NCI-H345 treated with DMSO at 0.1 percent for 48 hours (cell line): ENCODE measurements at regions not wholly inside any gene's neighbourhood (a gene's known extent, or its start where the extent isn't known, plus 50 kb on each side); places are given as distances from the start of the nearest gene placed in this dataset.

Source experiments
- DNase-seq: peaks from one replicate; lab custom pipeline; 2025; ENCODE audit not compliant: unreplicated experiment; lab: John Stamatoyannopoulos, UW

DNA sequence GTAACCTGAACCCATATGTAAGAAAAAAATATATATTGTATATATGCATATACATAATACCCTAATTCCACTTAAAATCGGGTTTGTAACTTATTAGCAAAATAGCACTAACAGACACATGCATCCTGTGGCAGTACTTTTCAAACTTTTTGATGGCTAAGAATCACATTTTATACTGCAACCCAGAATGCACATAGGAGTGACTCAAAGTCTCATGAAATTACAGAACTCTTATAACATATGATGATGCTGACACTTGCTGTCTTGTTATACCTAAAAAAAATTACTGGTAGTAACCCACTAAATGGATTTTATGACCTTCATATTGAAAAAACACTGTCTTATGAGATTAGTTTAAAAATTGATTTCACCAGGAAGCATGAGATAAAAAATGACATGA is 152.4 kb upstream of the FRMD4B start:
- no peak for DNase-seq

DNA sequence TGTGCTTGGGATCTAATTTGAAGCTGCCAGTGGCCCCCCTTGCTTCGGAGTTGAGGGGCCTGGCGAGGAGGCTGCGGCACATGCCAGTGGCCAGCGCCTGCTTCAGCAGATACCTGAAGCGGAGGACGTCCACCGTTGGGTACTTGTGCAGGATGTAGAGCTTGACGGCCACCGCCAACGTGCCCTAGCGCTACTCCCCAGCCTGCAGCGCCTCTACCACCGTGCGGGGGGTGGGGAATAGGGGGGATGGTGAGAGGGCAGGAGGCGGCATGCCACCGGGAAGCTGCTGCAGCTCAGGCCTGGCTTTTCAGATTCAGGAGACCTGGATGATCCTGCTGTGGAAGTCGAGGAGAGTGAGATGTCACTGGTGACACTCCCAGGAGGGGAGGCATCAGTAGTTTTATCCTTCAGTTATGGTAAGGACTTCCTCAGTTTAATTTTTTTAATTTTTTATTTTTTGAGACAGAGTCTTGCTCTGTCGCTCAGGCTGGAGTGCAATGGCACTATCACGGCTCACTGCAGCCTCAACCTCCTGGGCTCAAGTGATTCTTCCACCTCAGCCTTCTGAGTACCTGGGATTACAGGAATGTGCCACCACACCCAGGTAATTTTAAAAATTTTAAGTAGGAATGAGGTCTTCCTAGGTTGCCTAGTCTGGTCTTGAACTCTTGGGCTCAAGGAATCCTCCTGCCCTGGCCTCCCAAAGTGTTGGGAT is 150.6 kb upstream of the FRMD4B start:
- no peak for DNase-seq

DNA sequence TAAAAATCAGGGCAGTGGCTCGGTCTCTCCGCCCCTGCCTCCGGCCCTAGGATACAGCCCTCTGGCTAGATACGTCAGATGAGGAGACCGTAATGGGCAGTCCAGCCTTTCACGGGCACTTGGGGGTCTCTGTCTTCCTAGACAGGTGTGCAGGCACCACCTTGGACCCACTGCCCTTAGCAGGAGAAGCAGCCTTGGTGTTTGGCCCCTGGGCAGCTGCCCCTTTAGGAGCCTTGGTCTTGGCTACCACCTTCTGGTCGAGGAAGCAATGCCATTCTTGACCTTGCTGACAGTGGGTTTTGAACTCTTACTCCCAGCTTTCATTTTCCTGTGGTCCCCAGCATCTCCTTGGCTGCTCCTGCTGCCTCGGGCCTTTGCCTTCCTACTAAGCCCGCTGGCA is 149.7 kb upstream of the FRMD4B start:
- DNase-seq, result no peak

DNA sequence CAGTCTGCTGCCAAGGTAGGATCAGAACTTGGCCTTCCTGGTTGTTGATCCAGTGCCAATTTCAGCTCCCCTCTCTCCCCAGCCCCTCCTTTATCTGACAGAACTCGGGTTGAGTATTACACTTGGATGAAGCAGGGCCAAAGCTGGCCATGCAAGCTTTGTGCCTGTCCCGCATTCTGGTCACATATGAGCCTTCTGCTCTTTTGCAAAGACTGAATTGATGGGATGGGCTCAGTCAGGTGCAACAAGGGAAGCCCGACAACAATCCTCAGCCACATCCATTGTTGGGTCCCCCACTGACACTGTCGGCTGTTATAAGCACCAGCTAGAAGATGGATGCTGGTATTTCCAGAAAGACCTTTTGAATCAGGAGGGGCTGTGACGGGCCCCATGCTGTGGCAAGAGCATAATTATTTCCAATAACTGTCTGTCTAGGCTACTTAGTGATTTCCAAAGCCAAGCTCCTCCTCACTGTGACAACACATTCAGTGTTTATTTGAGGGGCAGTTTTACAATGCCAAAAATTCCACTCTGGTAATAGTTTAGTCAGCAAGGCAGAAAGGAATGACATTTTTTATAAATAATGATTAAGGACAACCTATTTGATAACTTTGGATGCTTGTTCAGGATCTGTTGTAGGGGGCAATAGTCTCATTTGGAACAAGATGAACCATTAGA is 146.8 kb upstream of the FRMD4B start:
- DNase-seq, result no peak

DNA sequence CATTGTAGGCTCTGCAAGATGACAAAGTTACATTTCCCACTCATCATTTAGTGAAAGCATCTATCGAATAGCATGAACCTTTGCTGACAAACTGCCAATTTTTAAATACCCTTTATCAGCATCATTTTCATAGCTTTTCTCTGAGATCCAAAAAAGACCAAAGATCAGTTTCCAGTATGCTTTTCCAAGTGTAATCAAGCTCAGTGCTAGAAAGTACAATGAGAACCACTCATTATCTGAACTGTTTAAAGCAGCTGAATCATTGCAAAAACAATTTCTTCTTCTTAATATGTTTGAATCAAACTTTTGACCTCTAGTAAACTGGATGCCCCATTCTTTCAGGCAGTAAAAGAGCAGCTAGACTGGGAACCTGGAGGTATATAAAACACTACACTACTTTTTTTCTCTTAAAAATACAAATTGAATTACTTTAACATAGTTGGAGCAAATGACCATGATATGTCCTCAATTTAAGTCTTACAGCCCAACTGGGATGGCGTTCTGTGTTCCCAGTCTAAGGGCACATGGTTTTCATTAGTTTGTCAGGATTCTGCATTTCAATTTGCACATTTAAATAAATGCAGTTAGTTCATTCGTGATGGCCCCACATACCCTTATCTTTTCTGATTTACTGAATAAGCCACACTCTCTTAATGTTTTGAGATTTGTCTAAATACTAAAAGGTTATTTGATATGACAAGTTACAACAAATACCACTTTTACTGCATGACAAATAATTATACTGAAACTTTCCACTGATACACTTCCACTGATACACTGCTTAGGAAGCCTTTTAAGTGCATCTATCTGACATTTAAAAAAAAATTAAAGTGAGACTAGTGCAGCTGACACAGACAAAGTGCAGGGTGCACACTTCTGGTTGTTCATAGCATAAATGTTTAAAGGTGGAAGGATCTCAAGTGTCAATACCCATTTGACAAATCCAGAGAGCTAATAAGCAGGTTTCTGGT is 146.0 kb upstream of the FRMD4B start:
- DNase-seq, result no peak

DNA sequence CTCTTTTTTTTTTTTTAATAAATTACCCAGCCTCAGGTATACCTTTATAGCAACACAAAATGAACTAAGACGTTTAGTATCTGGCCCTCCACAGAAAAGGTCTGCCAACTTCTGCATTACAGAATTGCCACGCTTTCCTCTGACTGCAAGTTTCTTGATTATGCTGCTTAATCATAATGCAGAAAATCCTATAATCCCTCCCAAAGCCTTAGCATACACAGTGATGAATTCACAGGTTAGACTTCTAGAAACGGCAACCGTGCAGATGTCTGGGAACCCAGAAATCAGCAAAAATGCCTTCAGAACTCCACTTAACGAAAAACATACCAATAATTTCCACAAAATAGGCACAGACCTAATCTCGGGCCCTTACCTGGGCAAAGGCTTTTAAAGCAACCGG is 144.7 kb upstream of the FRMD4B start:
- no peak for DNase-seq

DNA sequence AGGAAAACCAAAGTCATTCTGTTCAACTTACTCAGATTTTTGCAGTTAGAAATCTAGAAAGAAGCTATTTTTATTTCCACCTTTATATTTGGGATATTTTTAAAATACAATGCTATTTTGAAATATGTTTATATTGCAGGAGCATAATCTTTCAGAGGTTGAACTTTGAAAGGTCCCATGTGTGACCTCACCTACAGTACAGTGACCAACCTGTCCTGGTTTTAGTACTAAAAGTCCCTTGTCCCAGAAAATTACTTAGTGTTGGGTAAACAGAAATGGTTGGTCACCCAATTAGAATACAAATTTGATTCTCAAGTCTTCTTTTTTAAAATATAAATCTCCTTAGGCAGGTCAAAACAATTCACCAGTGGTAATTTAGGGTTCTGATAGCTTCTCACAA is 141.6 kb upstream of the FRMD4B start:
- DNase-seq, result no peak

DNA sequence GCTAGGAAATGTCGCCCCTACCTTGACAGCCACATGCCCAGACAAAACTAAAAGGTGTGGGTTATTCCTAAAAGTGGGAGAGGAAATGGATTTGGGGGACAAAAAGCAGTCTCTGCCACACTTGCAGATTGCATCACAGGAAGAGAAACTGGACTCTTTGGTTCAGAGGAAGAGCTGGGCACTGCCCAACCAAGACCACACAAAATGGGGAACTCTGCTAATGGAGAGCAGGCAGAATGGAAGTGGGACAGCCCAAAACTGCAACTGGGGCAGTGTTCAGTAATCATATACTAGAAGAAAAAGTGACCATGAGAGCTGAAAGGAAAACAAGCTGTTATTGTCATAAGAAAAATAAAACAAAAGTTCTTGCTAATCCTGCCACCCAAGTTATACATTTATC is 138.9 kb upstream of the FRMD4B start:
- no peak for DNase-seq

DNA sequence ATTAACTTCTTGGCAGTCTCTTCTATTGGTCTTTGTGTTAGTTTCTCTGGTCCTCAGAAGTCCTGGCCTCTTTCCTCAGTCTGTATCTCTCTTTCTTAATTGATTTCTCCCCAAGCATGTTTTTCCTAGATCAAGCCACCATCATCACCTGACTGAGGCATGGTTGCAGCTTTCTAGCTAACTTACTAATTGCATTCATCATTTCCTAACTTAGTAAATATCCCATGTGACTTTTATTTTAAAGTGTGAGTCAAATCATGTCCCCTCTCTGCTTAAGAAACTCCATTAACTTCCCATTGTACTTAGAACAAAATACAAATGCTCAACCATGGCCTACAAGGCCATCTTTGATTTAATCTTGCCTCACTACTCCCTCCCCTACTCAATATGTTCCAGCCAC is 135.4 kb upstream of the FRMD4B start:
- no peak for DNase-seq

DNA sequence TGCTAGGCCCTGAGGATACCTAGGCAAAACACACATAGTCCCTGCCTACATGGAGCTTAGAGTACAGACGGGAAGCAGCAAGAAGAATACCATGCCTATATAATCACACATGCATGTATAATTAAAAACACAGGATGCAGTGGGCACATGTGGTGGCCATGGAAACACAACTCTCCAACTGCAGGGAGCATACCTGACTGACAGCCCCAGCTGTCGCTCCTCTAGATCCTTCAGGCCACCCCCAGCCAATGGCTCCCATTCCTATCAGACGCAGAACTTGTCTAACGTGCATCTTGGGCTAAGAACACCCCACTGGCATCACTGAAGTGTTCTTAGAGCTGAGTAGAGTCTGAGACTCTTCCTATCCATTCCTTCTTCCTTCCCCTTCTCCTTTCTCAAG is 125.5 kb upstream of the FRMD4B start:
- no peak for DNase-seq

DNA sequence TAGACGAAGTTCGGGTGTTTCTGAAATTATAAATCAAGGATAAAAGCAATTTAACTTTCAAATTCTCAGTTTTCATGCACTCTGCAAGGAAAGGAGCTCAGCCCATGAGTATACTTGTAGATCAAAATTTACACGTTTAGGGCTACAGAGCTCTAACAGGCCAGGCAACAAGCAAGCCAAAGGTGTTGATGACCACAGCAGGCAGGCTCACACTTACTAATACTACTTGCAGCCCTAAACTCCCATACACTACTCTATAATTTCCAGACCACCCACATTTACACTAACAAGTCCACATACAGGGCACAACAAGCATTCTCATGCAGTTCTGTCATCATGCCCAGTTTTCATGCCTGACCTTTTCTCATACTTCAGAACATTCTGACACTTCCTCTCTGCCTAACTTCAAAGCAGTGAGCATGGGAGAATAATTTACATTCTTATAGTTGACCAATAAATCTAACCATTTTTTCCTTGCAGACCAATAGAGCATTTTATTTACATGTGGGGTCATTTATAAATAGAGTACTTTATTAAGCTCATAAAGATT is 124.7 kb upstream of the FRMD4B start:
- no peak for DNase-seq

DNA sequence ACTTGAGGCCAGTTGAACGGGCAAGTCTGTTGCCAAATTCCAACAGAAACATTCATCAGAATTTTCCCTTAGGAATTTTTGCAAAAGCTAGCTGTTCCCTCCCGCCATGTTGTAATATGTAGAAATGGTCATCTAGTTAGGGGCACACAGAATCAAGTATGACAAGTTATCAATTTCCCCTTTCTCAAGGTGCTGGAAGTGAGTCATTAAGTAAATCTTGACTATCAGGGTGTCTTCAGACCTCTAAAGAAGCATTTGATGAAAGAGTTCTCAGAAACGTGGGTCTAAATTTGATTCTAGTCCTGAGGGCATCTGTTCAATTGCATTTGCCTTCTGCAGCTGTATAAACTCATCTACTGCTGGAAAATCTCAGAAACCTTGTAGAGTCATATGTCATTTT is 123.4 kb upstream of the FRMD4B start:
- DNase-seq, result no peak

DNA sequence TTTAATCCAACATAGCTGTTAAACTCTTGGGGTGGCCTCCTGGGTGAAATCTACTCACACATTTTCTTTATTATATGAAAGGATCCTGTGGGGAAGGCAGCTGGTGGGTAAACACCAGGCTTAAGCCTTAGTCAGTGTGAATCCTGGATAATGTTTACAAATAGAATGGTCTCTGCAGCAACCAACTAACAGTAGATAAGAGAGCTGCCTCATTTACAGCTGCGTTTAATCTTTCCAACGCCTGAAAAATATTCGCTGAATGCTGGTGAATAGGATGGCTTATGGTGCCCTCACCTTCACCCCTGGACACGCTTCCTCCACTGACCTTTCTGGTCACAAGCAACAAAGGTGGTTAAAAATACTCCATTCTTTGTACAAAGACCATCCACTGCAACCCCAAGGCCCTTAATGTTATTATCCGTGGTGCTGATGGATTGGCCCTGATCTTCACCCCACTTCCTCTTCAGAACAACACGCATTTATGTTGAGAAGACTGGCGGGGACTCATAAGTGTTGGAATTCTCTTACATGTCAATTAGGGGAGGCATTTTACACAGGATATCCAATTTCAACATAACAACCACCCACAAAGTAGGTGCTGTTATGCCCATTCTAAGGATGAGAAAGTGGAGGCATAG is 120.0 kb upstream of the FRMD4B start:
- DNase-seq, result peak; percentile 29

DNA sequence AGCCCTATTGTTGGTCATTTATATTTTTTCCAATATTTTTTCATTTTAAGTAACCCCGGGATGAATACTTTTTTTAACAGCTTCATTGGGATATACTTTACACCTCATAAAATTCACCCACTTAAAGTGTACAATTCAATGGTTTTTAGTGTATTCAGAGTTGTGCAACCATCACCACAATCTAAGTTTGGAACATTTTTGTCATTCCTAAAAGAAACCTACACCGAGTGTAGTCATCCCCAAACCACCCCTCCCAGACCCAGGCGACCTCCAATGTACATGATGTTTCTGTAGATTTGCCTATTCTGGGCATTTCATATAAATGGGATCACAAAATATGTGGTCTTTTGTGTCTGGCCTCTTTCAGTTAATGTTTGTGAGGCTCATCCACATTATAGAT is 118.3 kb upstream of the FRMD4B start:
- no peak for DNase-seq

DNA sequence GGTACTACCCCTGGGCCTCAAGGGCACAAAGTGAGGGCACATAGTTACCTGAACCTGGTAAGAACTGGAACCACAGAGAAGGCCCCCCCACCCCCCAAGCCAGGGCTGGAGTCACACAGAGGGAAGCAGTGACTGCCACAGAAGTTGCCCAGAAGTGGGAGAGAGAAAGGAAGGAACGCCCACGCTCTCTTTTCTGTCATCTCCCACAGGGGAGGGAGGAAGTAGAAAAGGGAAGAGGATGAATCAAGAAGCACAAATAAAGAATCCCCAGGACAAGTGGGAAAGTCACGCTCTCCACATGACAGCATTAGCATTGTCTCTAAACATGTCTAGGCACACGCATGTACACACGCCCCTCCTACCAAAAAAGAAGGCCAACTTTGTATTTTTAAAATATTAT is 114.7 kb upstream of the FRMD4B start:
- no peak for DNase-seq

DNA sequence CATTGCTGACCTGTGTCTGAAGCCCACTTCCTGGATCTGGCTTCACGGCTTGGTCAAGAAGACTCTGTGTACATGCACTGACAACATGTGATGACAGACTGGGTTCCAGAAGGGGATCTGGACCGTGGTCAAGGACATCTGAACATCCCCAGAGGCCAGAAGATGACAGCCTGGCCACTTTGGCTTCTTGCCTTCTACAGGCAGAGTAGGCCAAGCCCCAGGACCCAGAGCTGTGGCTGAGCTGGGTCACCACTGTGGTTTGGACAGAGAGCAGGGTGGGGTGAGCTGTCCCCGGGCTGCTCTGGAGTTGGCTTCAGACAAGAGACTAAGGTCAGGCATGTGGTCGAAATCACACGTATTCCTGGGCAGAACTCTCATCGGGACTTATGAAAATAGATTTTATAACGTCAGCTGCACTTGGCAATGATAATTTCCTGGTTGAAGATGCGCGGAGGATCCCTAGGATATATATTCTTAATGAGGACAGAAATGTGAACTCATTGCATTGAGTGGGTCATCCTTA is 114.1 kb upstream of the FRMD4B start:
- no peak for DNase-seq

DNA sequence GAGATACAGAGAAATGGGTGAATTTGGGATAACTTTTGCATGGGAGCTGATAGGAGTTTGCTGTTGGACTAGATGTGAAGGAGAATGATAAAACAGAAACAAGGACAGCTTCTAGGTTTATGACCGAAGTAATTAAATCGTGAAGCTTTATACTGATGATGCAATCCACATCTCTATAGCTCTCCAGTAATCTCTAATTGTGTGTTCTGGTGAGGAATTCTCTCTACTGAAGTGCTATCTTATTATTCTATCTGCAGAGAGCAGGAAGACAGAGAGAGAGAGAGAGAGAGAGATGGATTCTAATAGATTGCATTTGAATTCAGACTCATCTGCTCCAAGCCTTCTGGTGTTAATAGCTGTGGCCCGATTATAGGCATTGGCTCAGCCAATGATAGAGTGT is 113.5 kb upstream of the FRMD4B start:
- no peak for DNase-seq

DNA sequence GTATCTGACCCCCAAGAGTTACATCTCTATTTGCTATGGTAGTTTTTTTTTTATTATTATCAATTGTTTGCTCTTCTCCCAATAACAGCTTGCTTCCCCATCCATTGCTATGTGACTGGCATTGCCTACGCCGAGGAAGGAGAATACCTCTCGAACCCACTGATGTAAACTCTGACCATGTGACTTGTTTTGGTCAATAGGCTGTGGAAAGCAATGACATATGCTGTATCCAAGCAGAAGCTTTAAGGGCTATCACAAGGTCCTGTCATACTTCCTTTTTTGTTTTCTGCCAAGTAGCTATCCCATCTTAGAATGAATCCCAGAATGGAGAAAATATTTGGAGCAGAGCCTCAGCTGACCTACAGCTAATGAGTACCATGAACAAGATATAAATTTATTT is 111.0 kb upstream of the FRMD4B start:
- no peak for DNase-seq

DNA sequence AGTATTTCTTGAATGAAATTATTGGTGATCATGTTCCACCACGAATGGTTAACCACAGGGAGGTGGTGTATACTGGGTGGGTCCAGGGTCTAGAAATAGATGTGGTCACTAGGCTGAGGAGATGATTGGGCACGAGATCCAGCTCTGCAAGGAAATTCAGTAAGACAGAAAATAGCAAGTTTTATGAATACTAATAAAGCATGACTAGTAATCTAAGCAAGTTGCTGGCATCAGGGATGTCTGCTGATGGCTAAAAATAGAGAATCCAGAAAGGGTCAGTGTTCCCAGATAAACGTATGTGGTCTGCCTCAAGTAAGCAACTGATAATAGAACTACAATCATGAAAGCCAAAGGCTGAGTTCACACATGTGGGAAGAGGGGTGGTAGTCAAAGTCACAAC is 108.3 kb upstream of the FRMD4B start:
- no peak for DNase-seq

DNA sequence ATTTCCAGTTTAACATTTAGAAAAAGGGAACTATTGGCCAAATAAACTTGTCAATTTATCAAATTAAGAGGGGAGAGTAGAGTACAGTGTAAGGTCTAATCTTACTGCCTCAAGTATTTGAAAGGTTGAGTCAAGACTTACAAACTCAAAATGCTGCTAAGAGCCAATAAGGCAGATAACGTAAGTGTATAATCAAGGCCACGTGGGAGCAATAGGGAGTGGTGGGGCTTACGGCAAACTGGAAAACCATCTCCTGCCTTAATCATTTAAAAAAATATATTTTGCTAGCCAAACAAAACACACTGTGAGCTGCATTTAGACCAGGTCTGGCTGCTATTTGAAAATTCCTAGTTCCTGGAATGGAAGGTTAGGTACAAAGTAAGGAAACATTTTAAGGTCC is 107.3 kb upstream of the FRMD4B start:
- DNase-seq, result no peak

DNA sequence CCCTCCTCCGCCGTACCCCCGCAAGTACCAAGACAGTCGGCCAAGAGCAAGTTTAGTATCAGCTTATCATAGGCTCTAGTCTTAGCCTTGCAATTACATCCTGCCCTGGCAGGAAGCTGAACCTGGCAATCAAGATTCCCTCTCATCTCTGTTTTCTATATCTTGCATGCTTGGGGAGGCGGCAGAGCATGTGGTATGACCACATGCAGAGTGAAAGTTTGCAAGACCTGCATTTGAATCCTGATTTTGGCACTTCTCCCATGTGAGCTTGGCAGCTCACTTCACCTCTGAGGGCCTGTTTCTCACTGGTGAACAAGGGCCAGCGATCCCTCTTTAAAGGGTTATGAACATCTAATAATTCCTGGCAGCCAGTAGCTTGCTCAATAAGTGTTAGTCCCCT is 106.1 kb upstream of the FRMD4B start:
- DNase-seq, result no peak
